ENCODE measurements at regions not wholly inside any gene's neighbourhood (a gene's known extent, or its start where the extent isn't known, plus 50 kb on each side); places are given as distances from the start of the nearest gene placed in this dataset.

DNA sequence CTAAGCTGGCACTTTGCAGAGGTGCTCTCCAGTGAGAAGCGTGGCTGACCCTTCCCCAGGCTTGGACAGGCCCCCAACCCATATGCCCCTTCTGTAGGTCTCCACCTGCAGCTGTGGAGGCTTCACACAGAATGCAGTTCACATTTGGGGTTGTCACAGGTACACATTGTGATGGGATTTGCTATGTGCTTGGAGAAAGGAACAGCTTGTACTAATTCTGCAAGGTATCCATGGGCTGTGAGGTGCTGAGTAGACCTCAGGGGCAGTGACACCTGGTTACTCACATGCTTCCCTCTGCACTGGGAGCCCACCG, 188.9 kb downstream of the CXCL12 start:
- DNase-seq = no peak

DNA sequence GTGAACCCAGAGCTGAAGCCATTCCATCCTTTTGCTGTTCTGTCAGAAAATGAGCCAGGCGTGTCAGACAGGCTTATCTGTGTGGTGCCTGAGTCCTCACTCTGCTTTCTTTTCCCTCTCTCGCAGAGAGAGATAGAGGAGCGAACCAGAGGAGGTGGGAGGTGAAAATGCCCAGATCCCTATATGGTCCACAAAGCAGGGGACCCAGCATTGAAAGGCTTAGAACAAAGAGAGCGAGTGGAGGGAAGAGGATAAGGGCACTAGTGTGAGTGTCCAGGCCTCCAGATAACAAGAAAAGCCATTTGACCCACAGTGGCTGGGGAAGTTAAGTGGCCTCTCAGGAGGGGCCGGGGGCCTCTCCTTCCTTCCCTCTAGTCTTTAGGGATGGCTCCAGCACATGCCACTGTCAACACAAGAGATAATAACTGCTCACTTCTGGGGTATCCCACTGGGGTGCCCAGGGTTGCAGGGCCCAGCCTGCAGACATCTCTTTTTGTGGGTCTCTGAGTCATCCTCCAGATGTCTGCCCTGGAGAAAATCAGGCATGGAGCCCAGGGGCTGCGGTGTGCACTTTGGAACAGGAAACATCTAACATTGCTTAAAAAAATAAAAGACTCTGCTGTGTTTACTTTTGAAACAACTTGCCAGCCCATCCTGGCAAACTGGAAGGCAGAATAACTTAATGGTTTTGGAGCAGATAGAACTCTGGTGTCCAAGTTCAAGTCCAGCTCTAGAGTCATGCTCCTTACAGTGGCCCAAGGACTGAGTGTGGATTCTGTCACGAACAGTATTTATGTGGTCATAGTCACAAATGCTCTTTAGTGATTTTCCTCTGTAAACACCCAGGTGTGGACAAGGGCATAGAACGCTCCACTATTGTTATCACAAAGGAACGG, 189.5 kb downstream of the CXCL12 start:
- peak; percentile 95 for DNase-seq

DNA sequence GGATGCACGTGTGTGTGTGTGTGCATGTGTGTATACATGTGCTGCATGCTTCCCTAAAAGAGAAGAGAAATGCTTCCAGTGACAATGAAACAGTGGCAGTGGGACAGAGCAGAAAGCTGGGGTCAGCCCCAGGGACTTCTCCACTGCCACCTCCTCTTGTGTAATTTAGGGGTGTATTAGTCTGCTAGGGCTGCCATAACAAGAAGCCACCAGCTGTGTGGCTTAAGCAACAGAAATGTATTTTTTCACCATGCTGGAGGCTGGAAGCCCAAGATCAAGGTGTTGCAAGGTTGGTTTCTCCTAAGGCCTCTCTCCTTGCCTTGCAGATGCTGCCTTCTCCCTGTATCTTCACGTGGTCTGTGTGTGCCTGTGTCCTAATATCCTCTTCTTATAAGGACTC, 190.5 kb downstream of the CXCL12 start:
- DNase-seq = no peak

DNA sequence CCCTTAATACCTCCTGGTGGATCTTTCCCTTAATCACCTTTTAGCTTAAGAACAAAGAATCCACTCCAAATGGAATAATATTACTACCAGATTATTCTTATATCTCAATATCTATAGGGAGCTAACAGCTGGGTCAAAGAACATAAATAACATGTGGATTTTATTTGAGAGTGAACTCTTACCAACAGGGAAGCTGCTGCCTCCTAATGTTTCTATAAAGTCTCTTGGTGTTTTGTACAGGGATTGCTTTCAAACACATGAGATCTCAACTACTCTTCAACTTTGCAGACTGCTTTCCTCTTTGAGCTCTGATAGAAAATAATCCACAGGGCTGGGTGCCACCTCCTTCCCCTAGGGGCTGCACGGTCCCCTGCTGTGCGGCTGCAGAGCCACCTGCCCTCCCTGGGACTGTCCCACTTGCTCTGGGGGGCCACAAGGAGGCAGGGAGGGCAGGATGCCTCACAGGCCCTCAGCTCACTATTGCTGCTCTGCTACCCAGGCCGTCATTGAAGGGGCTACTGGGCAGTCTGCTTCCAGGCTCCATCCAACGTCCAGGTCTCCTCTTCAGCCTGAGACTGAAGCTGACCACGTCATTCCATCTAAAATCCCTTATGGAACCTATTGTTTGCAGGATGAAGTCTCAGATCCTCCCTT, 191.2 kb downstream of the CXCL12 start:
- peak; percentile 41 for DNase-seq

DNA sequence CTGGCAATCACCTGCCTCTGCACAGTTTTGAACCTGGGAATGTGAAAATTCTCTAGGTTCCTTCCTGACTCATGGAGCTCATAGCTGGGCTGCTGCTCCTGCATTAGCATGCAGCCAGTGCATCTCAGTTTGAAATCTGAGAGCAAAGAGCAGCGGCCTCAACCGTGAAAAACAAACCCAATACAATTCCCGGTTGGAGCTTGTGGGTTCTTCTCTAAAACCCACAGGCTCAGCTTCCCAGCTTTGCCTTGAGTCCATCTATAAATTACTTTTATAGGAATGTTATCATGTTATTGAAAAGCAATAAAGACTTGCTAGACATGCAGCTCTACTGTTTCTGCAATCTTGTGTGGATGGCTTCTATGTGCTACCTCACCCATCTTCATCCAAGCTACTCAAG, 191.7 kb downstream of the CXCL12 start:
- DNase-seq = peak; percentile 61

DNA sequence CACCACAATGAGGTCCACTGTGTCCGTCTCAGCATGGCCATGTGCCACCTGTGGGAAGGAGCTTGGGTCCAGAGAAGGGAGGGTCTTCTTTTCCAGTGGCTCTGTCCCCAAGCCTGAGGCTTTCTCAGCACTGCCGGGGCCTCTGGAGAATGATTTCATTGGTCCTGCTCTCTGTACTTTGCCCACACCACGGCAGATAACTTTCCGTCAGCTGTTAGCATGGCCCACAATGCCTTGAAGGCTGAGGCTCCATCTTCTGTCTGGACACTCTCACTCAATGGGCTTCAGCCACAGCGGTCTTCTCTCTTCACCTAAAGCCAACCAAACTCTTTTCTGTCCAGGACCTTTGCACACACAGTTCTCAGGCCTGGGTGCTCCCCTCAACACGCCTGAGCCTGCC, 192.5 kb downstream of the CXCL12 start:
- no peak for DNase-seq

DNA sequence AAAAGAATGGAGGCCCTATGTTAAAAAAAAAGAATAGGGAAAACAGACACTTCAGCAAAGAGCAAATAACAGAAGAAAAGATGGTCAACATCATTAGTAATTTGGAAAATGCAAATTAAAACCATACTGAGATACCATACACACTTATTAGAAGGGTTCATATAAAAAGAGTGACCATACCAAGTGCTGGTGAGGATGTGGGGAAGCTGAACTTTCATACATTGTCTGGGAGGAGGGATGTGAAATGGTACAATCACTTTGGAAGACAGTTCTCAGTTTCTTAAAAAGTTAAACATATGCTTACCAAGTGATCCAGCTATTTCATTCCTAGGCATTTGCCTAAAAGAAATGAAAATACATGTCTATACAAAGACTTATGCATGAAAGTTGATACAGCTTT, 194.4 kb downstream of the CXCL12 start:
- DNase-seq = no peak

DNA sequence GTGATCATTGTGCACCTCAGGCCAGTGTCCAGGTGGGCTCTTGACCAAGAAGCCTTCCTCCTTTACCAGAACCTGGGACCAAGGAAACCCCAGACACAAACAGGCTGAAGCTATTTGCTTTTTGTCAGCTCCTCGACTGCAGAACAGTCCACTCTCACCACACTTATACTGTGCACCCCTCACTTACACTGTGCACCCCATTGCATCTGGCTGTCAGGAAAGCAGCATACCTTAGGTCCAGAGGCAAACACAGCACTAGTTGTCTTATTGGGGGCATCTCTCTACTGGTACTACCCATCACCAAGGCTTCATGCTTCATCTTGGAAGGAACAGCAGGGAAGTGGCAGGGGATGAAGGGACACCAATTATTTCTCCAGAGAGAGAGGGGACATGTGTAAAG, 198.1 kb downstream of the CXCL12 start:
- DNase-seq = no peak

DNA sequence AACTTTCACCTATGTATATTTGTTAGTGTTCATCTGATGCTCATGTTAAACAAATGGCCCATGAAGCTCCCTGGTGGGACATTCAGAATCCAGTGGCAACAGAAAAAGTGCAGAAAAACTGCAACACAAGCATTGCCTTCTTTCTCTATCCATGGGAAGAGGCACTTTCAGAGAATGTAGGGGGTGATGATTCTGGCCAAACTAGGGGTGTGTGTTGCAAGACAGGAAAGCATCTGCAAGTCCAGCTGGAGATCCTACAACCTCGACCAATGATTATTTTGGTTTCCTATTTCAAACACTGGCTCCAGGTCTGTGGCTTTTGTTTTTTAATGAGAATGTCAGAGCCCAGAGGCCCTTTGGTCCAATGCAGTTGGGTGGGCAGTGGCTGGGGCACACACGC, 198.7 kb downstream of the CXCL12 start:
- DNase-seq = peak; percentile 55

DNA sequence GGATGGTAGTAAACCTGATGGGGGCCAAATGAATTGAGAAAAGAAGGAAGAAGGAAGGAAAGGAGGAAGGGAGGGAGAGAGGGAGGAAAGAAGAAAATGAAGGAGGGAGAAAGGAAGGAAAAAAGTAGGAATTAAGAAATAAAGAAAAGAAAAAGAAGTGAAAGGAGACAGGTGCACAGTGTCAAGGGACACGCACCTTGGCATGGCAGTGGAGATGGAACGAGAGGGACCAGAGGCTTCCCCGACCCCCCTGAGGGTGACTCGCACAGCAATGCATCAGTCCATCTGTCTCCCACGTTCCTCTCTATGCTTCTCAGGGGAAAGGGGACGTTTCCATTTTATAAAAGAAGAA, 199.6 kb downstream of the CXCL12 start:
- DNase-seq = no peak

DNA sequence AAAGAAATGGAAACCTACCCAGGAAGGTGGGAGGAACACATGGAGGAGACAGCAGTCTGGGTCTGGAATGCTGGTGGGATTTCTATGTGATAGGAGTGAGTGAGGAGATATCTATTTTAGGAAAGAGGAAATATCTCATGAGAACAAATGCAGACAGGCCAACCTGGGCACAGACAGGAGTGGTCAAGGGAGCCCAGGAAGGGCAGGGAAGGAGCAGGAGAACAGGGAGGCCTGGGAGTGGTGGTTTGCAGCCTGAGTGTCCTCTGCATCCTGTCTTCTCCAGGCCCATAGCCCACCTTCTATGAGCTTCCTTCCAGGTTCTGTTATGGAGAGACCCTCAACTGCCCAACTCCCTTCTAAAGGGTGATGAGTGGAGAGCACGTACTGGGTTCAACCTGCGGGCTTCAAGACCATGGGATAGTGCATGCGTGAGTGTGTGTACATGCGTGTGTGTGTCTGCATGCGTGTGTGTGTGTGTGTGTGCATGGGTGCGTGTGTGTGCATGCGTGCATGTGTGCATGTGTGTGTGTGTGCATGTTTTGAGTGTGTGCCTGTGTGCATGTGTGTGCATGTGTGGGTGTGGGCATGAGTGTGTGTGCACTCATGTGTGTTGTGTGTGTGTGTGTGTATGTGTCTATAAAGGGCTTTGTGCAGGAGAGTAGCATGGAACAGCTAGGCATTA, 200.1 kb downstream of the CXCL12 start:
- no peak for DNase-seq

DNA sequence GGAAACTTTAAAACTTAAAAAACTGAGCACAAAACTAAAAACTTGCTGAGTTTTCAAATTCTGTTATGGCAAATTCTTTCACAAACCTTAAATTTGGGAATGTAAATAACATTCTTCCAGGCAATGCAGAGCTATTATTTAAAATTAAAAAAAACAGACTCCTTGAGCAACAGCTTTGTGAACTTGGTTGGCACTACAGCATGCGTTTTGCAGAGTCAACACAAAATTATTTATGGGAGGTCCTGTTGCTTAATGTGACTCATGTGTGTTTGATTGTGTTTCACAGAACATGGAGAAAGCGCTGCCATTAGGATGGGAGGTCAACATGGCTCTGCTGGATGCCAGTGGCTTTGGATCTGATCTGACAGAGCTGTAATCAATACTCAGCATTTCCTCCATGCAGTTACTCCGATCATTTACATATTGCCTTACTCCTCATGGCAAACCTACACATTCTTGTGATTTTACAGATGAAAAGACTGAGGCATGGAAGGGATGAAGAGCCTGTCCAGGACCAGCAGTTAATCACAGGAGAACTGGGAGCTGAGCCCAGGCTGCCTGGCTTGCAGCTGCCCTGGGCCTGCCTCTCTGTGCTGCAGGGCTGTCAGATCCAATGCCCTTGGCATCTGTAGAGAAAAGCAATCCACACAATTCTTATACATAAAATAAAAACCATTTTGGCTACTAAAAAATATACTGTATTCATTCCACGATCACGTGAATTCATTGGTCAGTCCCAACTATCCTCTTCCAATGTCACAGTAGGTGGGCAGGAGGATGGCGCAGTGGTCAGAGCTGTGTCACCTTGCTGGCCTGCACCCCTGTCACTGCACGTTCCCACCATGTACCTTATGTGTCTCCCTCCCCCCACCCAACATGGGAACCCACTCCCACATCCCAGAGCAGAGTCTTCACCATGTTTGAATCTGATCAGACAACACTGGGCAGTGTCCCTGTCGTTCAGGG, 200.9 kb downstream of the CXCL12 start:
- peak; percentile 66 for DNase-seq

DNA sequence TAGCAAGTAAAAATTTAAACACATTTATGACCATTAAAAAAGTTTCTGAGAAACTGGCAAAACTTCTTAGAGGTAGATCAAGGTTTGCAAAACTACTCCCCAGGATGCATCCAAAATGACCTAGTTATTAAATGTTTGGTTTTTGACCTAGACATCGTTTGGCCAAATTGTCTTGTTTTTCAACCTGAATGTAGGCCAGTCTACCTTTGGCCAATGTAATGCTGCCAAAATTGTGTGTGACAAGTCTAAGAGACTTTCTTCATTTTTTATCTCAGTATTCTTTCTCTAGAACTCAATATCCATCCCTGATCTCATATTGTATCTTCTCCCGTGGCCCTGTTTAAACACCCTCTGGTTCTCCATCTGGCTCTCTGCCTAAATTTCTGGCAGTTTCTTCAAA, 202.0 kb downstream of the CXCL12 start:
- no peak for DNase-seq

DNA sequence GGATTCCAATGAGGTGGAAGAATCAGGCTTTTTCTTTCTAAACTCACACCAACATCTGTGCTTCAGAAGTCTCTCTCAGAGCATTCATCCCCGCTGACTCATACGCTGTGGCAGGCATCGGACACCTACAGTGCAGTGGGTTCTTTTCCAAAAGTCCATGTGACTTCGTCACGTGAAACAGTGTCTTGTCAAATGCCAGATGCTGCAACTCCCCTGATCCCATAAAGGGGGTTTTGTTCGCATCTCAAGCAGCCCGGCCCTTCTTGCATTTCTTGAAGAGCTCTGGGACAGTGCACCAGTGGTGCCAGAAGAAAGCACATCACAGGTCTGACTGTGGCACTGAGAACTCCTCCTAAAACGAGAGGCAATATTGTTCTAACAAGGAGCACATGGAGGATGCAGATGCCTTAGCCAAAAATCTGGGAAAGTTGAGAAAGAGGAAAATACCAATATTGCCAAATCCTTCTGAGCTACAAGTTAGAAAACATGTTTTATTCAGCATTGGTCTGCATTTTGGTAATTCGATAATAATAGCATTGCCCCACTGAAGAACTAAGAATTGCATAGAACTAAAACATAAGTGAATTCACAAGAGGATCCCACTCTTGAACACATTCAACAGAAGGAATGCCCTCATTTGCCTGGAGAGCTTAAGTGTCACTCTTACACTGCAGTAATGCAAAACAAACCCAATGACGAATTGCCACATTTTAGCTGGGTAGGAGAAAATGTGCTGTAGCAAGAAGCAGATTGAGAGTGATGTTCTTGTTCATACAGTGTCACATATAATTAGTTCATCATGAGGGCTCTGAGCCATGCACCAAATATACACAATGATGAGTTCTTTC, 204.4 kb downstream of the CXCL12 start:
- peak; percentile 99 for DNase-seq

DNA sequence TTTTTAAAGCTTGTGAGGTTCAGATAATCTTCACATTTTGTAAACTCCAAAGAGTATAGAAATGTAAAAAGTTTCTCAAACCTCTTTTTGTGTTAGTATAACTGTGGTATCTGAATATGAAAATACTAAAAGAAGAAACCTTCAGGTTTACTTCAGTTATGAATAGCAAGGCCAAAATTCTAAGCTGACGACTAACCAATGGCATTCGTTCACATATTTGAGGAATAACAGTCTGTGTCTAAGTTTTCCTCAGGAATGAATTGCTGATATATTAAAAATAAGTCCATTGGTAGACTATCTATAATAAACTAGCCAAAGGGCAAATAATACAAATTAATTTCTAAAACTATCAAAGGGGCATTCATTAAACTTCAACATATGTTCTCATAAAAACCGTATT, 206.0 kb downstream of the CXCL12 start:
- peak; percentile 57 for DNase-seq

DNA sequence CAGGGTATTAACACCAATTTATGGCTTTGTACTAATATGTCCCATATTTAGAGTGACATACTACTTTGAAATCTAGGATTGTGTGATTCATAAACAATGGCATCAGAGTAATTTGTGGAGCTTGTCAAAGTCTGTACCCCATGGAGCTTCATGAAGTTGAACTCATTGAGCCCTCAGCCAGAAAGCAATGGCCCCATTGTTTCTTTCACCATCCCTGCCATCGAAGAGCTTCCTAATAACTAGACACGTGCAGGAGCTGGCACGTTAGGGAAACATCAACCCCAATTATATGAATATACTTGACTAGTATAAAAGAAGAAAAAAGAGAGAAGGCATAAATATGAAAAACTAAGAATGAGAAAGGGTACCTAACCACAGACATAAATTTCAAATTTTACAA, 206.6 kb downstream of the CXCL12 start:
- DNase-seq = no peak

DNA sequence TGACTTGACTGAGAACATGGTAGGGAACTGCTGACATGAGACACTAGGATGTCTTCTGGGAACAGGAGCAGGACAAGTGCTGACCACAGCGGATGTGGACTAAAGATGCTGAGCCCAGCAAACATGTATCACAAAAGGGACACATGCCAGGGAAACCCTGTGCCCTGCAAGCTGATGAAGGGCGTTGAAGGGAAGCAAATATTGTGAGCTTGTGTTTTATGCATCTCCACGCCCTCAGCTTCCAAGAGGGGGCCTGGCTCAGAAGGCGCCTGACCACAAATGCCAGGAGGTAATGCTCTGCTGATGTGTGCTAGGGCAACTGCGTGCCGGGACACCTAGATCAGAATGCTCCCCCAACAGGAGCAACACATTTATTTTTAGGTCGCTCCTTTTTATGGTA, 207.3 kb downstream of the CXCL12 start:
- DNase-seq = no peak

DNA sequence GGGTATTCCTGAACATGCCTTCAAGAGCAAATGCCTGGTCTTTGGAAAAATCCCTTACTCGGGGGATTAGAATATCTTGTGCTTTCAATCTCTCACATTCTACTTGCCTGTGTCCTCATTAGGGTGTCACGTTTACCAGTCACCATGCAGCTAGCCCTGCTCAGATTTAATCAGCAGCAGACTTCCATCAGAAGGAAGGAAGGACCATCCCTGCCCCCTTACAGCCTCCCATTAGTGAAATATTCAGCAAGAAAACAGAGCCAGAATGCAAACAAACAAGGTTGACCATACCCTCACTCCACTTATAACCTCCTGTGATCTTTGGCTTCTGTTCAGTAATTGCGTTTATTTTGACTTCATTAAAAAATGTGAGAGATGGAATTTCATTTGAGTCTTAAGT, 208.6 kb downstream of the CXCL12 start:
- no peak for DNase-seq

DNA sequence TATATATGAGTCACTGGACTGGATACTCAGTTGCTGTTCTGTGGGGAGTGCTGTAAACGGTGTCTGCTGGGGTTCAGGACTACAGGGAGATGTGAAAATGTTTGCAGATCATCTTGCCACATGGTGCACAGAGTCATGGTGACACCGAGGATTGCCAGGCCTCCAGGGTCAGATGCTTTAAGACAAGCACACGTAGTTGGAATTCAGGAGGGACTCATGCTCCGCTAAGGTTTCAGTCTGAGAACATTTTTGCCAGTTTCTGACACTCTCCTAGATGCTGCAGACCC, 211.3 kb downstream of the CXCL12 start:
- DNase-seq = peak; percentile 58

DNA sequence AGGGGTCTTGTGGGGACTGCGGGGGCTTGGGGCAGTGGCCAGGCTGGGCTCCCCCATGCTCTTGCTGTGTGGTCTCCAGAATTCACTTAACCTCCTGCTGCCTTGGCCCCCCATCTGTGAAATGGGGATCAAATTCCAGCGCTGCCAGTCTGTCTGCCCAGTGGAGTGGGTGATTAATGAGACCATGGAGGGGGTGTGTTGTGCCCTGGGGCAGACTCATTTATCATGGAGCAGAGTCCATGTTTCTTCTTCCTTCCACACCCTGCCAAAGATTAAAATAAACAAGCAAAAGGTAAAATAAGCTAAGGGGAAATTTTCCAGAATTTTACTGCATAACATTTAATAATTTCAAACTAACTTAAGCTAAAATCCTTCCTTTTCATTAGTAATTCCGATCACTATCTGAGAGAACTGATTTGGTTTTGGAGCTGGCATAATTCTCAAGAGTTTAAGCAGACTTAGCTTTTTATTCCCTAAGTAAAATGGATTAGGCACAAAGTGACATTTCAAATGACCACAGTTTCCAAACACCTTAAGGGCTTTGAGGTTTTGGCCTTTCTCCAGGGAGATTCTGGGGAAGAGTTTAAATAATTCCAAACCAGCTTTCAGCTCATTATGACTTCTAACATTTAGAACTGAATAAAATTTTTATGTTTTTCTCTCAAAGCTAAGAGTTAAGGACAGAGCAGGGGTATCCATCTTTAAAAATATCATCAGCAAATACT, 211.9 kb downstream of the CXCL12 start:
- no peak for DNase-seq

DNA sequence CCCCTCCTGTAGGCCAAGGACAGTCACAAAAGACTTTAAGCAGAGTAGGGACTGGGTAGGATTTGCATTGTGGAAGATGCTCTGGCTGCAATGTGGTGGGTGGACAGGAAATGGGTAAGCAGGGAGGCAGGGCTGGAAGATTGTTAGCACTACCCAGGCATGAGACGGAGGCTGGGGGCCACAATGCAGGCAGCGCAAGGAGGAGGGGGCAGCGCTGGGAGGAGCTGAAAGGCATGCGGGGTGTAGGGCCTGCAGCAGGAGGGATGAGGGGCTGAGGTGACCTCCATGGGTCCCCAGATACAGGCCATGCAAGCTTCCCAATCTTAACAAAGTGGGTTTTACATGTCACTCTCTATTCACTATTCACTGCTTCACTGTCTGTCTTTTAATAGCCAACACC, 213.1 kb downstream of the CXCL12 start:
- no peak for DNase-seq

DNA sequence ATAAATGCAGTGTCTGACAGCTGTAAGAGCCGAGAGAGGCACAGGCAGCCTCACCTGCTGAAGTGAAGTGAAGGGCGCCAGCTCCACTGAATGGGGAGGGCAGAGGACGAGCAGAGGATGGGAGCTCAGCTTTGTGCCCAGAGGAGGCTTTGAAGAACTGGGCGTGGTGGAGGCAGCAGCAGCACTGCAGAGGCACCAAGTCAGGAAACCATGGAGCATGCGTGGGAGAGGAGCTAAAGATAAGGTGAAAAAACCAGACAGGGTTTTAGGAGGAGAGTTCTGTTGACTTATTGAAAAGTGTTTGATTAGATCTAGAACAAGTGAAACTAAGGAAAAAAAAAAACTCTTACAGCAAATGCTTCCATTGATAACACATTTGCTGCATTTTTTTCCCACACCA, 216.4 kb downstream of the CXCL12 start:
- no peak for DNase-seq
